K562 (cell line): ENCODE measurements at regions not wholly inside any gene's neighbourhood (a gene's known extent, or its start where the extent isn't known, plus 50 kb on each side); places are given as distances from the start of the nearest gene placed in this dataset.

Experiments
- ATAC-seq: fragments of 200-7000 bp; cut with Tn5 transposase; 3 replicates; pipeline ENCODE4 v1.9.1; 2020; ENCODE audit warnings: moderate library complexity
- BruUV-seq: library from RNA; stranded (reverse); fragments of 400-500 nt; replicated peaks from 2 replicates; lab custom pipeline; 2021; lab: Mats Ljungman, UMichigan
- CTCF ChIA-PET: fragments of 300-600 bp; formaldehyde crosslinking; extraction: SDS; loops from one replicate; lab custom pipeline; 2021; ENCODE audit warnings: low intra/inter-chr PET ratio; lab: Yijun Ruan, JAX
- POLR2A ChIA-PET: fragments of 300-600, 350-650 bp; sonication (Branson Sonifier 250); formaldehyde crosslinking; extraction: SDS; loops from one replicate; lab custom pipeline; 2021; ENCODE audit warnings: antibody characterized with exemption, inconsistent platforms; lab: Yijun Ruan, JAX
- DNase-seq, 4 experiments: peaks; one replicate each; pipeline versions ENCODE4 v3.0.0 to v3.0.0-alpha.2; 2011 to 2018; ENCODE audit warnings: low spot score in 3 of 4, mixed read lengths in 3 of 4; ENCODE audit errors: extremely low read depth in 1 of 4
- FAIRE-seq: peaks from 2 replicates; lab custom pipeline; 2011; peaks lifted over from hg19 to GRCh38; lab: Jason Lieb, UNC
- H2AFZ ChIP-seq: 2 replicates; pipeline ENCODE4 v1.6.0; 2011; ENCODE audit warnings: low read depth, low read length, control low read depth, inconsistent platforms
- H3K27ac ChIP-seq: fragments of 200-600 bp; 3 replicates; pipeline ENCODE4 v1.8.0; 2011; ENCODE audit warnings: low read depth, mild to moderate bottlenecking, control low read depth, inconsistent platforms, low read length, moderate library complexity, mixed read lengths; ENCODE audit errors: extremely low read depth
- H3K27me3 ChIP-seq, 2 experiments: fragments of 300-600 bp in 1 of 2; 2 replicates in 1 of 2; 3 replicates in 1 of 2; pipeline versions ENCODE4 v1.6.0 to v1.8.0; 2011; ENCODE audit warnings: inconsistent platforms in 2 of 2, low read length in 2 of 2, mild to moderate bottlenecking in 1 of 2, mixed read lengths in 1 of 2, moderate library complexity in 1 of 2; ENCODE audit not compliant: control insufficient read depth in 2 of 2, insufficient read depth in 2 of 2
- H3K36me3 ChIP-seq: fragments of 300-600 bp; 3 replicates; pipeline ENCODE4 v1.8.0; 2011; ENCODE audit warnings: mild to moderate bottlenecking, low read length, inconsistent platforms; ENCODE audit not compliant: control insufficient read depth, insufficient read depth
- H3K4me1 ChIP-seq, 2 experiments: fragments of 200-600 bp in 1 of 2; replicated peaks in 1 of 2; 2 replicates in 1 of 2; 3 replicates in 1 of 2; pipeline versions ENCODE4 v1.5.1 to v1.8.0; 2011; ENCODE audit warnings: inconsistent platforms in 2 of 2, low read length in 2 of 2, mild to moderate bottlenecking in 1 of 2, mixed read lengths in 1 of 2, moderate library complexity in 1 of 2; ENCODE audit not compliant: control insufficient read depth in 2 of 2, insufficient read depth in 2 of 2
- H3K4me2 ChIP-seq: 2 replicates; pipeline ENCODE4 v1.6.1; 2011; ENCODE audit warnings: low read length, control low read depth, inconsistent platforms, mixed read lengths; ENCODE audit not compliant: insufficient read depth
- H3K4me3 ChIP-seq: fragments of 200-600 bp; sonication (generic), shearing (Covaris generic); 2 replicates; pipeline ENCODE4 v1.5.1; 2016; ENCODE audit warnings: control low read depth, inconsistent platforms
- H3K79me2 ChIP-seq: fragments of 200-600 bp; 3 replicates; pipeline ENCODE4 v1.8.0; 2011; ENCODE audit warnings: low read length, inconsistent platforms; ENCODE audit not compliant: control insufficient read depth, insufficient read depth
- H3K9ac ChIP-seq, 2 experiments: 2 replicates each; pipeline versions ENCODE4 v1.6.0 to v1.6.1; 2011; ENCODE audit warnings: low read depth in 2 of 2, low read length in 2 of 2, control low read depth in 1 of 2, inconsistent platforms in 1 of 2, mild to moderate bottlenecking in 1 of 2, mixed read lengths in 1 of 2; ENCODE audit not compliant: insufficient read depth in 1 of 2
- H3K9me1 ChIP-seq: one replicate; pipeline ENCODE4 v1.6.0; 2011; ENCODE audit warnings: inconsistent platforms, mild to moderate bottlenecking, low read length, moderate library complexity; ENCODE audit not compliant: control insufficient read depth, insufficient read depth
- H3K9me3 ChIP-seq: replicated peaks from 2 replicates; pipeline ENCODE4 v1.5.1; 2011; ENCODE audit warnings: low read depth, low read length, inconsistent platforms; ENCODE audit not compliant: control insufficient read depth, insufficient read depth
- H4K20me1 ChIP-seq: replicated peaks from 2 replicates; pipeline ENCODE4 v1.6.1; 2011; ENCODE audit warnings: low read length, inconsistent platforms, mixed read lengths; ENCODE audit not compliant: control insufficient read depth, insufficient read depth
- ARHGAP35 ChIP-seq: fragments of 450-650 bp; IDR thresholded peaks from 2 replicates; pipeline ENCODE4 v1.6.1; 2018; ENCODE audit not compliant: partially characterized antibody
- EP400 ChIP-seq: fragments of 450-650 bp; IDR thresholded peaks from 2 replicates; pipeline ENCODE4 v1.6.1; 2017; ENCODE audit warnings: antibody characterized with exemption, mild to moderate bottlenecking, moderate library complexity
- ETV6 ChIP-seq, 3 experiments: fragments of 150-350 bp in 1 of 3; sonication (generic) in 1 of 3; formaldehyde crosslinking in 1 of 3; IDR thresholded peaks; 2 replicates each; pipeline versions ENCODE4 v1.6.1 to v1.8.0; 2014 to 2022; ENCODE audit warnings: borderline replicate concordance in 2 of 3, low read depth in 2 of 3, antibody characterized with exemption in 1 of 3, low read length in 1 of 3, mild to moderate bottlenecking in 1 of 3, missing genetic modification reagents in 1 of 3
- MTA1 ChIP-seq: fragments of 450-650 bp; IDR thresholded peaks from 2 replicates; pipeline ENCODE4 v1.6.1; 2017; ENCODE audit warnings: borderline replicate concordance
- RBBP5 ChIP-seq: fragments of 200-600 bp; sonication (generic); IDR thresholded peaks from 2 replicates; pipeline ENCODE4 v1.6.1; 2012; ENCODE audit warnings: borderline replicate concordance, mild to moderate bottlenecking, low read length, control low read depth, inconsistent platforms; ENCODE audit not compliant: insufficient read depth, poor library complexity, severe bottlenecking
- TAF9B ChIP-seq: fragments of 450-650 bp; IDR thresholded peaks from 2 replicates; pipeline ENCODE4 v1.6.1; 2018; ENCODE audit warnings: mild to moderate bottlenecking; ENCODE audit not compliant: partially characterized antibody
- WHSC1 ChIP-seq: IDR thresholded peaks from one replicate; pipeline ENCODE4 v1.6.1; 2012; ENCODE audit warnings: low read length, control low read depth, inconsistent platforms
- WGBS: fragments of 100-300 bp; shearing (Covaris generic); methylation state at CpG from one replicate; pipeline ENCODE4 v1.1.6; 2016; ENCODE audit warnings: low coverage, mixed read lengths; ENCODE audit not compliant: insufficient coverage; ENCODE audit errors: missing lambda C conversion rate; 5-methylcytosine and 5-hydroxymethylcytosine counted together
- in situ Hi-C: fragments of 300-500 bp; cut with MboI; formaldehyde crosslinking; loops from 4 replicates; pipeline ENCODE4 v1.15.0; 2018; ENCODE audit warnings: inconsistent platforms, mixed read lengths
- intact Hi-C: fragments of 100-400 bp; cut with micrococcal nuclease; formaldehyde crosslinking; loops from 2 replicates; pipeline ENCODE4 v1.14.2; 2022
- TF ChIP-seq, protein P1 (sequence below): fragments of 450-650 bp; formaldehyde crosslinking; conservative IDR thresholded peaks from 2 replicates; pipeline ENCODE4 v1.4.0; 2022; ENCODE audit warnings: mild to moderate bottlenecking, missing genetic modification characterization
- TF ChIP-seq, protein P2 (sequence below): fragments of 250-450 bp; sonication (Bioruptor Pico); IDR thresholded peaks from 2 replicates; pipeline ENCODE4 v1.5.0; 2020; ENCODE audit warnings: mild to moderate bottlenecking
- TF ChIP-seq, protein P3 (sequence below): sonication (generic); formaldehyde crosslinking; IDR thresholded peaks from 2 replicates; pipeline ENCODE4 v1.8.0; 2022; ENCODE audit warnings: mild to moderate bottlenecking, missing genetic modification reagents, borderline replicate concordance

DNA sequence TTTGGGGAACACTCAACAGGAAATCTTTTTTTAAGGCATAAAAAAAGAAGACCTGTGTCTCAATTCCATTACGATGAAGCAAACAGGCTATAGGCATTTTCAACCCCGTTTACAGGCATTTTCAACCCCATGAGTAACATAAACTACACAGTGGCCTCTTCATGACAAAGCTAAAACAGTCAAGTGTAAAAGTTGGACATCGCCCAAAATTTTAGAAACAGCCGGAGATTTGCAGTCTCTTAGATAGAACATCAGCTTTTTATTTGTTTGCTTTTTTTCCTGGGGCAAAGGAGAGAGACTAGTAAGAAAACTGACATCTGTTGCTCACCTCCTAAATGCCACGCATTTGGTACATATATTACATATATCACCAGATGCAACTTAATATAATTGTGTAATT is 173.7 kb downstream of the CMPK2 start:
- FAIRE-seq (no peak), ATAC-seq (no peak), DNase-seq (no peak)
- Histone ChIP-seq H3K27me3 (no peaks in the 10 kb centered on the region), H3K79me2 (no peaks in the 10 kb centered on the region), H3K36me3 (no peaks in the 10 kb centered on the region), H3K4me1 (no peaks in the 10 kb centered on the region), H2AFZ (no peak overlapping the region), H3K9me3 (no peaks in the 10 kb centered on the region), H4K20me1 (no peaks in the 10 kb centered on the region), H3K9ac (no peak overlapping the region), H3K9me1 (no peaks in the 10 kb centered on the region), H3K27ac (no peak overlapping the region), H3K4me3 (no peak overlapping the region), H3K4me2 (no peak overlapping the region)
- 0% methylated on average over 5 of the region's 5 CpGs for WGBS
- TF ChIP-seq, protein P1, sequence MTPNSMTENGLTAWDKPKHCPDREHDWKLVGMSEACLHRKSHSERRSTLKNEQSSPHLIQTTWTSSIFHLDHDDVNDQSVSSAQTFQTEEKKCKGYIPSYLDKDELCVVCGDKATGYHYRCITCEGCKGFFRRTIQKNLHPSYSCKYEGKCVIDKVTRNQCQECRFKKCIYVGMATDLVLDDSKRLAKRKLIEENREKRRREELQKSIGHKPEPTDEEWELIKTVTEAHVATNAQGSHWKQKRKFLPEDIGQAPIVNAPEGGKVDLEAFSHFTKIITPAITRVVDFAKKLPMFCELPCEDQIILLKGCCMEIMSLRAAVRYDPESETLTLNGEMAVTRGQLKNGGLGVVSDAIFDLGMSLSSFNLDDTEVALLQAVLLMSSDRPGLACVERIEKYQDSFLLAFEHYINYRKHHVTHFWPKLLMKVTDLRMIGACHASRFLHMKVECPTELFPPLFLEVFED = no peak
- TF ChIP-seq MTA1 = no peak
- TF ChIP-seq EP400 = no peak
- no peak for TF ChIP-seq ETV6 (IDR thresholded peaks at IDR 0.05; ENCODE audit: borderline replicate concordance in 1 of 2, low read depth in 2 of 2, low read length in 1 of 2)
- TF ChIP-seq ETV6 (CRISPR knock-in tag; IDR thresholded peaks at IDR 0.05; ENCODE audit: borderline replicate concordance) = no peak
- no peak for TF ChIP-seq WHSC1
- TF ChIP-seq, protein P2, sequence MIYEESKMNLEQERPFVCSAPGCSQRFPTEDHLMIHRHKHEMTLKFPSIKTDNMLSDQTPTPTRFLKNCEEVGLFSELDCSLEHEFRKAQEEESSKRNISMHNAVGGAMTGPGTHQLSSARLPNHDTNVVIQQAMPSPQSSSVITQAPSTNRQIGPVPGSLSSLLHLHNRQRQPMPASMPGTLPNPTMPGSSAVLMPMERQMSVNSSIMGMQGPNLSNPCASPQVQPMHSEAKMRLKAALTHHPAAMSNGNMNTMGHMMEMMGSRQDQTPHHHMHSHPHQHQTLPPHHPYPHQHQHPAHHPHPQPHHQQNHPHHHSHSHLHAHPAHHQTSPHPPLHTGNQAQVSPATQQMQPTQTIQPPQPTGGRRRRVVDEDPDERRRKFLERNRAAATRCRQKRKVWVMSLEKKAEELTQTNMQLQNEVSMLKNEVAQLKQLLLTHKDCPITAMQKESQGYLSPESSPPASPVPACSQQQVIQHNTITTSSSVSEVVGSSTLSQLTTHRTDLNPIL (CRISPR knock-in tag) = no peak
- no peak for TF ChIP-seq TAF9B
- TF ChIP-seq, protein P3, sequence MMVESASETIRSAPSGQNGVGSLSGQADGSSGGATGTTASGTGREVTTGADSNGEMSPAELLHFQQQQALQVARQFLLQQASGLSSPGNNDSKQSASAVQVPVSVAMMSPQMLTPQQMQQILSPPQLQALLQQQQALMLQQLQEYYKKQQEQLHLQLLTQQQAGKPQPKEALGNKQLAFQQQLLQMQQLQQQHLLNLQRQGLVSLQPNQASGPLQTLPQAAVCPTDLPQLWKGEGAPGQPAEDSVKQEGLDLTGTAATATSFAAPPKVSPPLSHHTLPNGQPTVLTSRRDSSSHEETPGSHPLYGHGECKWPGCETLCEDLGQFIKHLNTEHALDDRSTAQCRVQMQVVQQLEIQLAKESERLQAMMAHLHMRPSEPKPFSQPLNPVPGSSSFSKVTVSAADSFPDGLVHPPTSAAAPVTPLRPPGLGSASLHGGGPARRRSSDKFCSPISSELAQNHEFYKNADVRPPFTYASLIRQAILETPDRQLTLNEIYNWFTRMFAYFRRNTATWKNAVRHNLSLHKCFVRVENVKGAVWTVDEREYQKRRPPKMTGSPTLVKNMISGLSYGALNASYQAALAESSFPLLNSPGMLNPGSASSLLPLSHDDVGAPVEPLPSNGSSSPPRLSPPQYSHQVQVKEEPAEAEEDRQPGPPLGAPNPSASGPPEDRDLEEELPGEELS (CRISPR knock-in tag) = no peak
- TF ChIP-seq ARHGAP35 = no peak
- no peak for TF ChIP-seq RBBP5
- no TSS peak for BruUV-seq
- intact Hi-C loops = no loop called here
- in situ Hi-C loops = no loop called here
- ChIA-PET POLR2A (interaction anchor here (0.6 kb wide), 1 partner anchor 30 kb away, joined by 3 read pairs; no protein-coding TSS in a partner anchor), CTCF (no interaction called here)
